ENCODE measurements at regions not wholly inside any gene's neighbourhood (a gene's known extent, or its start where the extent isn't known, plus 50 kb on each side); places are given as distances from the start of the nearest gene placed in this dataset.

- TF ChIP-seq CTCF (IDR thresholded peaks at IDR 0.05), result no peak
- TF ChIP-seq POLR2A (IDR thresholded peaks at IDR 0.05), result no peak
Measured at GRCh38 chr7:79734181-79734580, 280.7 kb upstream of the MAGI2 start.
